ENCODE measurements at regions not wholly inside any gene's neighbourhood (a gene's known extent, or its start where the extent isn't known, plus 50 kb on each side); places are given as distances from the start of the nearest gene placed in this dataset.

DNA sequence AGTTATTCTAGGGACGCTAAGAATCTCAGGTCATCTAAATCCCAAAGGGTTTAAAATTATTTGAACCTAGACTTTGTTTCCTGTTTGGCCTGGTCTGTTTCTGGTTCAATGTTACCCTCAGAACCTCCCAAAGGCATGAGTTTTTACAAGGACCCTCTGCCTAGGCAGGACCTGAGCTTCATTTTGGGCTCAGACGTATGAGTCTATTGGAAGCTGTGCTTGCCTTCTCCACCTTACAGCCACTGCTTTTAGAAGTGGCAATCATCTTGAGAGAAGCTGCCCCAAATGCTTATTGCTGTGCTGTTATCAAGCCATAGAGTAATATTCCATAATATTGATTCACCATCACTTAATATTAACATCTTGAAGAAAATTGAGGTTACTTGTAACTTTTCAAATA, 510.4 kb downstream of the TLE4 start:
- no peak for DNase-seq

DNA sequence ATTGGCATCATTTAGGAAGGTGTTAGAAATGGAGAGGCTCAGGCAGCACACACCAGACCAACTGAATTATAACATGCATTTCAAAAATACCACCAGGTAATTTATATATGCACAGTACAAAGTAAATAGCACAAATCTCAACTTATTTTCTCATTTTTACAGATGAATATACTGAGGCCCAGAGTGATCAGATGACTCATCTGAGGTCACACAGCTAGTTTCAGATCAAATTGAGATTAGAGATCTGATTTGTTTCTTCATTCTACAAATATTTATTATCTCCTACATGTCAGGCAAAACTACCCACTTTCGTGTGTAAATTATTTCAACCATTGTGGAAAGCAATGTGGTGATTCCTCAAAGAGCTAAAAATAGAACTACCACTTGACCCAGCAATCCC, 507.1 kb downstream of the TLE4 start:
- no peak for DNase-seq

DNA sequence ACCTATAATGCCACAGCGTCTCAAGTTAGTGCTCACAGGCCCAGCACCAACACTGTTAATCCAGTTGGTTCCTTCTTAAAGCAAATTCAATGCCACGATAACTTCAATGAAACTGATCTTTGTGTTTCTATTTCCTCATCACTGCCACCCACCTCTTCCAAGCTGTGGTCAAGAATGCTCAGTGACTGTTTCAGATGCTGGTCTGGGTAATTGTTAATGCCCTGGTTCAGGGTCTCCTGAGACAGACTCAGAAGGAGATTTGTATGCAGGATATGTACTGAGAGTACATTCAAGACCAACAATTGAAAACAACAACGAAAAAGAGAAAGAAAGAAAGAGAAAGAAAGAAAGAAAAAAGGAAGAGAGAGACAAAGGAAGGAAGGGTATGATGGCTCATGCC, 505.3 kb downstream of the TLE4 start:
- no peak for DNase-seq

DNA sequence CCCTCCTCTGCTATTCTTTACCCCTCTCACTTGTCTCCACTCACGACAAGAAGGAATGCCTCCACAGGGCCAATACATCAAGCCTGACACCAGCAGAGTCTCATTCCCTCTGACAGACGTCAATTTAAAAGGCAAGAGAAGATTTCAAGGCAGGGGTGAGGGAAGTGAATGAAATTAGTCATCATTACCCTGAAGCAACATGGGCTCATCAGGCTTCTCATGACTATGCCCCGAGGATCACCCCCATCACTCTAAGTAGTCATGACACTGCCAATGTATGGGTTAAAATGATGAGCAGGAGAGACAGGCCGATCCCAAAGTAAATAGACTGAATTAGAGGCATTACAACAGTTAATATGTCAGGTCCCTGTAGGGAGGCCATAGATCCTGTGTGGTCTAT, 504.4 kb downstream of the TLE4 start:
- DNase-seq: no peak

DNA sequence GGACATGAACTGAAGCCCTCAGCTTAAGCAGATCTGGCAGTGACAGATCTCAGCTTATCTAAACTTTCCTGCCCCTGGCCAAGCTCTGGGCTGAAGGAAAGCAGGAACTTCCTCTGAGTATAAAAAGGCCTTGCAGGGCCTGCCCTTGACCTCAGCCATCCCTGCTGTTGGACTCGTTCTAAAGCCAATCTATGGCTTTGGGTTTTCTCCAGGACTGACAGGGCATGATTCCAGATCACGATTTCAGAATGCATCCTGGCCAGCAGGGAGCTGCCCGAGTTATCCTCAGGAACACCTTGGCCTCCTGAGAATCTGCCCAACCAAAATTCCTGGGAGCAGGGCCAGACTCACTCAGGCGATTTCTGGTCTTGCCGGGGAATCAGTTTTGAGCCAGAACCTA, 502.7 kb downstream of the TLE4 start:
- DNase-seq: no peak

DNA sequence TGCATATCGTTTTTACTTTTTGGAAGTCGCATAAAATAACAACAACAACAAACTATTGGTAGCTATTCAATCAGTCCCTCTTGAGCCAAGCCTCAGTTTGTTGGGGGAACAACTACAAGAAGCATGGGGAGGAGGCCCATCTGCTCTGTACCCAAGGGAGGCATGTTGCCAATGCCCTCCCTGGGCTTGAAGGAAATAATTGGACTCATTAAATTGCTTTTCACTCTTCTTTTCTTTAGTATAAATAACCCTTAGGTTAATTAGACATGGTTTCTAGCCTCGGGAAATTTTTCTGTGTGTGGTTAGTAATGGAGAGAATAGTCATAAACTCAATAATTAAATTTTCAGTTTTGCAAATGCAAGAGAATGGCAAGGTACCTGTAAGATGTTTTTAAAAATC, 500.7 kb downstream of the TLE4 start:
- peak; percentile 60 for DNase-seq

DNA sequence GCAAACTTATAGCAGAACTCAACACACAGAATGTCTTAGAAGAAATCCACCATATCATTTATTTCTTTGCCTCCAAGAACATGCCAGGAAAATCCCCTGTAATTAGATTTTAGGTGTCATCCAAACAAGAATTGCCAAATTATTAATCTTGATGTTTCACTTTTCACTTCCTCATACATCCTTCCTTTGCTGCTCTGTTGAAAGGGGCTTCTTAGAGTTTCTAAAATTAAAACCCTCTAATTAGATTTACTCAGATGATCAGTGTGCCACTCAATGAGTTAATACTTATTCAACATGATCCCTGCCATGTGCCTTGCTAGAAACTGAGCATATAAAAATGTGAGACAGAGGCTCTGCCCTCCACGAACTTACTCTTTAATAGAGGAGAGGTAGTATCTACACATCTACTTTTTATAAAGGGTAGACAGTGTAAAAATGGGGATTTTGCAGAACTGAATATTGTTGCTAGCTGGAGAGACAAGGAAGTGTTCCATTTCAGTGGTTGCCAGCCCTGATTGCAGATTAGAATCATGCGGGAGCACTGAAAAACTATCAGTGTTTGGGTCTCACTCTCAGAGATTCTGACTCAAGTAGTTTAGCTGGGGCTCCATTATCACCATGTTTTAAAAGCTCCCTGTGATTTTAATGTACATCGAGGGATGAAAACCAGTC, 498.4 kb downstream of the TLE4 start:
- no peak for DNase-seq

DNA sequence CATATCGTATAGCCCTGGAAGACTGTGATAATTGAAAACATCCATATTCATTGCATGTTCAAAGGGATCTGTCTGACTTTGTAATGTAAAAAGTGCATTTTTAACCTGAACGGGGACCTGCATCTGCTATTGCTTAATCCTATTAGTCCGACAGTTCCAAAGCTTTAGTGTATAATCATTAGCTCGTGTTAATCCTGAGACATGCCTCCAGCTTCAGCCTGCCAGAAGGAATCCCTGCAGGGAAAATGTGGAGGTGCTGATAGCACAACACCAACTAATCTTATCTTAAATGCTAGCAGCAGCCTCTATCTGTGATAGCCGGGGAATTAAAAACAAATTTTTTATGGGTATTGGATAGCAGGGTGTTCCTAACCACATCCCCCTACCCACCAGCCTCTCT, 495.2 kb downstream of the TLE4 start:
- DNase-seq: no peak

DNA sequence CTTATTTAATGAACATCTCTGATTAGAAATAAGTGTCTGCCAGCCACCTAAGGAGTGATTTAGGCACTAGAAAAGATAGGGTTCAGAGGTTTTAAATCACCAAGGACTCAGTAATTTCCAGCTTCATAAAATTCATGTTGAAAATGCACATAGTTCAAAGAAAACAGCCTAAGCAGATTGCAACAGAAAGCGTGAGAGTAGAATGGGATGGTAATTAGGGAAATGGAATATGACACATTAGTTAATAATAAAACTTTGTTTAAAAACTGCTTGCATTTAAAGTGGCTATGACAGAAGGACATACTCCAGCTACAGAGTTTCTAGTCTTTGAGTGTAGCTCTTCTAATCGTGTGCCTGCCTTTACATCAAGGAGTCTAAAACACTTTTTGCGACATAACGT, 490.8 kb downstream of the TLE4 start:
- no peak for DNase-seq

DNA sequence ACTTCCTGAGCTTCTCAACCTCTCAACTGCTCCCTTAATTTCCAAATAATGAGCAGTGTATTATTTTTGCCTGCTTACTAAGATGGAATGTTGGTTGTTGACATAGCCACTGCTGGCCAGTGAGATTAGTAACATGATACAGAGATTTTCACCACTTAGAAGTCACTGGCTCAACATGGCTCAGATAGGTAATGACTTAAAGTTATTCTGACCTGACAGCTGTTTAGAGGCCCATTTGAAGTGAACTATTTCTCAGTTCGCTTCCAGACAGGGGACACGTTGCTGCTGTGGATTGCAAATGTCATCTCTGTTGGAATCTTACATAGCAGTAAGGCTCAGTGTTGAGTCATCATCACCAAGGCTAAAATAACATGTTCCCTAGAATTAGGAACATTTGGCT, 490.2 kb downstream of the TLE4 start:
- DNase-seq: no peak

DNA sequence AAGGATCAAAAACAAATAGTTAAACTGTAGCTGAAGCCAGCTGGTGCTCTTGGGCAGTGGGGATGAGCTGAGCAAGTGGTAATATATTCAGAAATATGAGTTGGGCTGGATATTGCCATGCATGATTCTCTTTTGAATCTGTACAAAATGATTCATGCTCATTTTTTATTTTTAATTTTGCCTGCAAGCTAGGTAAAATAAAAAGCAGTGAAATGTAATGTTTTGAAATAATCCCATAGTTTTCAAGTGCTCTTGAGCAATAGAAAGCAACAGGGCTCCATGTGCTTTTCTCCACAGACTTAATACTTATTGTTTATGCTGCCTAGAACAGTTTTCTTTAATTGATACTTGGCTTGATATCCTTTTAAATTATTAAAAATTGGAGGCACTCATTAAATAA, 489.3 kb downstream of the TLE4 start:
- DNase-seq: no peak

DNA sequence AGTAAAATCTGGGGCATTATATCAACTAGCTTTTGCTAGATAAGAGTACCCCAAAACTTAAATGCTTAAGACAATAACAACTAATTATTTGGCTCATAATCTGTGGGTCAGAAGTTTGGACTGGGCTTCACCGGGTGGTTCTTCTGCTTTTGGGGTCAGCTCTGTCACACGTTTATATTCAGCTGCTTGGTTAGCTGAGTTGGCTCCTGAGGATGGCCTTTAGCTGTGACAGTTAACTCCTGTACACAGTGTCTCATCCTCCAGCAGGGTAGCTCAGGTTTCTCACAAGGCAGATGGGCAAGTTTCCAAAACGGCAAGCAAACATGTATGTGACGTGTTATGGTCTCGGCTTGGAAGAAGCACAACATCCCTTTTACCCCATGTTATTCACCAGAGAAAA, 488.2 kb downstream of the TLE4 start:
- no peak for DNase-seq

DNA sequence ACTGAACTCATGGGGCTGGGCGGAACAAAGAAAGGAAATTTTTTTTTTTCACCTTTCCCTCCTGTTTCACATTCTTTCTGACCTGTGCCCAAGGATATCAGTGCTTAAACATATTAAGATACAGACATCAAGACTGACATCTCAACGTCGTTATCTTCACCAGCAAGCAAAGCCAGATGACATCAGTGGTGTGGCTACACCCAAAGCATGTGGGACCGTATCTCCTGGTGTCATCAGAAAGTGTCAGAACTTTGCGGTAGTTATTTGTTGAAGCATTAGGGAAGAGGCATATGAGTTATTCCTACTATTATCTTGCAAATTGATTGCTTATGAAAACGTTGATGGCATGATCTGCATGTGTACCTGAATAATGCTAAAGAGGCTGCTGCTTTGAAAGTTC, 487.4 kb downstream of the TLE4 start:
- DNase-seq: no peak

DNA sequence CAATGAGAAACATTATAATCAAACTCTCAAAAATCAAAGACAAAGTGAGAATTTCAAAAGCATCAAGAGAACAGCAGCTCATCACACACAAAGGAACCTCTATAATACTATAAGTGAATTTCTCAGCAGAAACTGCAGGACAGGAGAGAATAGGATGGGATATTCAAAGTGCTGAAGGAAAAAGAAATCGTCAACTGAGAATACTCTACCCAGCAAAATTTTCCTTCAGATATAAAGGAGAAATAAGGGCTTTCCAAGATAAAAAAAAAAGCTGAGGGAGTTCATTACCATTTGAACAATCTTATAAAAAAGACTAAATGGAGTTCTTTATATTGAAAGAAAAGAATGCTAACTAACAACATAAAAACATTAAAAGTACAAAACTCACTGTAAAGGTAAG, 481.1 kb downstream of the TLE4 start:
- no peak for DNase-seq

DNA sequence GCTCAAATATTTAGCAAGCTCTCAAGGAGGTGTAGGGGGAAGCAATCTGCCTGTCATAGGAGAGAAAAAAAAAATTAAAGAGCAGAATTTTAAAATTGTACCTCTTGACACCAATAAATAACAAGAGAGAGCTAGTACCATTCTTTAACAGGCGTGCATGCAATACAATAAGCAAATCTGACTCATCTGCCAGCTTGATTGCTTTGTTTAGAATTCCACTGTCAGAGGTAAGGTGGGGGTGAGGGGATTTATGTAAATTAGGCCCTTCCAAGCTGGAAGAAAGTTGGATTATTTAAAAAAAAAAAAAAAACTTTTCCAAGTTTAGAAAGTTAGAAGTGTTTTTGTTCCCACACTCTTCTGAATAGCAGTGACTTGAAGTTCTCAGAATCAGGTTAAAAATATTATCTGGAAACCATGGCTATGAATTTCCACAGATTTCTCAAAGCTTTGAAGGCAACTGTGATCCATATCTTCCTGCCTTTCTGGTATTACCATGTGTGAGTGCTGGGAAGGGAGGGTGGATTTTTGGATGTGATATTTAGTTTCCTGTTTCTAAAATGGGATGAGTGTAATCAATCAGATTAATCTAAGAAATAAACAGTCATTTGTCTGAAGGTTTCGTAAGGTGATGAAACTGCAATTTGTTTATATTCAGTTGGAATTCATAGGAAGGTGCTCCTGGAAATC, 477.5 kb downstream of the TLE4 start:
- no peak for DNase-seq

DNA sequence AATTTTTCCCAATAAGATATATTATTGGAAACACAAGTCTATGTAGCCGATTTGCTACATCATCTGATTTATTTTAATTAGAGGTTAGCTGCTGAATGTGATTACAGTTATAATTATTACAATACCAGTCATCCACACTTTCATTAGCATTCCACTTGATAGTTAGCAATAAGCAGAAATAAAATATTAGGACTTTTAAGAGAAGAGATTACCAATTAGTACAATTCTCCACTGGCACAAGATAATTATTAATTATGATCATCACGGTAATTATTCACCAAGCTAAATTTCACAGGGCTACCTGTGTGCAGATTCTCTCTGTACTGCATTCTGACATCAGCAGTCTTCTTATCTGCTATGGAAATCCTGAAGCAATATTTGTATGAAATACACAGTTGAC, 474.7 kb downstream of the TLE4 start:
- DNase-seq: no peak

DNA sequence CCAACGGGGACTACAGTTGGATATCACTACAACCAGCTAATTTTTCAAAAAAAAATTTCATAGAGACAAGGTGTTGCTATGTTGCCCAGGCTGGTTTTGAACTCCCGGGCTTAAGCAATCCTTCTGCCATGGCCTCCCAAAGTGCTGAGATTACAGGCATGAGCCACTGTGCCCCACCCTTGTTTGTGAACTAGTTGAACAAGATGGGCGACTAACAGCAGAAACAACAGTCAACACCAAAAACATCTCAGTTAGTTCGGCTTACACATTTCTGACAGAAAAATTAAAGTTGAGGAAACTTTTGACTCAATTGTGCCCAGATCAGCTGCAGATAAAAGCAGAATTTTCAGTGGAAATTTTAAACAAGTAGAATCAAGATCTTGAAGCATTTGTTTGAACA, 470.1 kb downstream of the TLE4 start:
- no peak for DNase-seq

DNA sequence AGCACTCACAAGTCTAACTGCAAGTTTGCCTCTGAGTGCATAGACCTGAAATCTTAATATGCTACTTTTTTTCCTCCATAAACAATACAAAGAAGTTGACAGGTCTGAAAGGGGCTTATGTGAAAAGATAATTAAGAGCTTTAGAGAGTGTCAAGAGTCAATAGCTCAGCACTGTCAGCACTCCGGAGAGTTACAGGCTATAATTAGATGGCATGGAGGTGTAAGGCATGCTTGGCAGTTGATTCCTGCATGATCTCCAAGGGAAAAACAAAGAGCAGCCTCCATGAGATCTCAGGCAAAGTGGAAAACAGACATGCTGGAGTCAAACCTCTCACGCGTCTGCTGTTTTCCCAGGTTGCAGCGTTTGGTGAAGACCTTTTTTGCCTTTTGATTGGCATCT, 468.7 kb downstream of the TLE4 start:
- DNase-seq: no peak

DNA sequence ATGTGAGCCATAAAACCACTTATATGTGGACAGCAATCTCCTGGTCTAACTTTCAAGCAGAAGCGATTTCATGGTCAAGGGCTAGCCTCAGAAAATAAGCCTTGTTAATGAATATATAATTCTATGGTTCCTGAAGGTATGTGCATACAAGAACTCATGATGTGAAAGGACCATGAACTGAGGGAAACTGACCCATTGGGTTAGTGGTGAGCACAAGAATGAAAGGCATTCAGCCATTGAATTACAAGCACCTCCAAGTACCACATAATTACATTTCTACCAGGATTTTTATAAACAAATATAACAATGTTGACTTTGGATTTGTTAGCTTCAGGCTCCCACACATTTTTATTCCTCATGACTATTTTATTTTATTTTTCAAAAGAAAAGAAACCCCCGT, 459.0 kb downstream of the TLE4 start:
- no peak for DNase-seq

DNA sequence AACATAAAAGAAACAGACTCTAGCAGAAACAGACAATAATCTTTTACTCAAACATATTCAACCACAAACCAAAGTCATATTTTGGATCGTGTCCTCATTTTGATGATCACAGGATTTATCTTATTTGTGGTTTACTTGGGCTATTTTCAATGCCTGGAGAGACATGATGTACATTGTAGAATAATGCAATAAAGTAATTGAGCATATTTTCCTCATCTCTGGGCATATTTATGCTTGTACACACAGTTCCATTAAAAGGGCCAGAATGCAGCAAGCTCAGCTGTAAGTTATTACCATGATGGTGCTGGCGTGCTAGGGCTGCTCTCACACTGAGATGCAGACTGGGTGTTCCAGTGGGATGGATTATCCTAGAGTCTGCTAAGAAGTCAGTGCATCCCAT, 456.7 kb downstream of the TLE4 start:
- DNase-seq: no peak

DNA sequence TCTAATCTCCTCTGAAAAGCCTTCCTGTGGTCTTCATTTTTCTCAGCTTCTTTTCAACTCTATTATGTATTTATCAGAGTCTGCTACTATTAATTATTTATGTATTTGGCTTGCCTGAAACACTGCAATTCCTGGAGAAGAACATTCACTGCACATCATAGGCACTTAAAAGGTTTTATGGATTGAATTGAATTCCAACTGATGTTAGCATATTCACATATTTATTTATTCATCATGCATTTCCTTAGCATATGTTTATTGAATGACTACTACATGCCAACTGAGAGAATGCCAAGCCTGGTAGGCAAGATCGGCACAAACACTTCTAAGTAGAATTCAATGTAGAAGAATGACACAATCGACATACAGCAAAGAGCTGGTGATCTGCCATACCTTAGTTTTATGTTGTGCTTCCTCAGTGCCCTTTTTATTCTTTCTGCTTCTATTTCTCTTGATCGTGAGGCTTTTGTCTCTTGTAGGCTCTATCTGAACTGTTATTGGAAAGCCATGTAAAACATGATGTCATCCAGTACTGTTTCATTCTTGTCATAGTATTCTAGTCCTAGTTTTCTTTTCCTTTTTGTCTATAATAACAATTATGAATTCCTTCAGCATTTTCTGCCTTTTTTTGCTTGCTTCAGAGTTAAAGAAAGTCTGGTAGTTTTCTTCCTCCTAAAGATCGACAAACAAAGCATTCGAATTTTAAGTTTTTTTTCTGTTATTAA, 454.2 kb downstream of the TLE4 start:
- DNase-seq: no peak

DNA sequence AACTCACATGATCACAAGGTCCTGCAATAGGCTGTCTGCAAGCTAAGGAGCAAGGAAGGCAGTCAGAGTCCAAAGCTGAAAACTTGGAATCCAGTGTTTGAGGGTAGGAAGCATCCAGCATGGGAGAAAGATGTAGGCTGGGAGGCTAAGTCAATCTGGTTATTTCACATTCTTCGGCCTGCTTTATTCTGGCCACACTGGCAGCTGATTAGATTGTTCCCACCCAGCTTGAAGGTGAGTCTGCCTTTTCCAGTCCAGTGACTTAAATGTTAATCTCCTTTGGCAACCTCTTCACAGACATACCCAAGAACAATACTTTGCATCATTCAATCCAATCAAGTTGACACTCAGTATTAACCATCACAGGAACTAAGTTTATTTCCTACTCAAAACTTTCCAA, 453.4 kb downstream of the TLE4 start:
- no peak for DNase-seq

DNA sequence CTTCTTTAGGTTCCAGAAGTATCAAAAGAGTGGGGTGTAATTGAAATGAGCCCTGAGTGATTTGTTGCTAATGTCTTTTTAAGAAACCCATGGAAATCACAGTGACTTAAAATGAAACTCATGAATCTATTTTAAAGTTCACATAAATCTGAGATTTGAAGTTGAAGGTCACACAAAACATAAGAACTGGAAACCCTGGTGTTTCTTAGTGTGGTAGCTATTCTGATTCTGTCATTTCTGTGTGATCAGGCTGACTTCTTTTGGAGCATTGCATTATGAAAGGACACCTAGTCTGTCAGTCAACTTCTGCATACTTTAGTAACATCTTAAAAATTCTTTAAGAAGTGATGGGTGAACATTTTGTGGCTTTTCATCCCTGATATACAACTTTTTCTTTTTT, 448.8 kb downstream of the TLE4 start:
- no peak for DNase-seq

DNA sequence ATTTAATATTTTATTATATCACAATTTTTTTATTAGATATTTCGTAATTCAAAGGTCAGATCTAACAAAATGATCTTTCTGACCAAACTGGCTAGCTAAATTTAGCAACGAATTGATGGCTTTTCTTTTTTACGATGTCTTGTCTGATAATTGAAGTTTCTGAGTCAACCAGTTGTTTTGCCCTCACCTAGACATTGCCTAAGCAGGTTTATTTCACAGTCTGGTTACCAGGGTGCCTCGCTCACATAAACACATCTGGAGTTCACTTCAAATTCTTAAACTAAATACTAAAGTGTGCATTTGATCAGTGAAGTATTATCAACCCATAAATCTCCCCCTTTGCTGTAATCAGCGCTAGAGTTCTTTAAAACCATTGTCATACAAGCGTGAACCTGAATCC, 448.3 kb downstream of the TLE4 start:
- no peak for DNase-seq

DNA sequence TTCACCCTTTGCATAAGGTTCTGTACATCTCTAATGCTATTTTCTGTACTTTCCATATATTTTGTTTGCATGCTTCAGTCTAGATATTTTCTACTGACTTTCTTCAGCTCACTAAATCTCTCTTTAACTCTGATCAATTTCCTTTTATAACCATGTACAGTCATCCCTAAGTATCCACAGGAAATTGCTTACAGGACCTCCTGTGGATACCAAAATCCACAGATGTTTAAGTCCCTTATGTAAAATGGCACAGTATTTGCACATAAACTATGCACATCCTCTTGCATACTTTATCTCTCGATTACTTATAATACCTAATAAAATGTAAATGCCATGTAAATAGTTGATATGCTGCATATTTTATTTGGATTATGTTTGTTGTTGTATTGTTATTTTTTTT, 442.1 kb downstream of the TLE4 start:
- DNase-seq: no peak
